ENCODE measurements at regions not wholly inside any gene's neighbourhood (a gene's known extent, or its start where the extent isn't known, plus 50 kb on each side); places are given as distances from the start of the nearest gene placed in this dataset.
"Not testable (repeated sequence)": the region's sequence is repeated elsewhere in the genome, so short reads cannot be mapped to it uniquely, and the experiment has no call there.

- DNase-seq, result not testable (repeated sequence)
Observed at GRCh38 chr3:59494969-59495368, 445.1 kb upstream of the CFAP20DC start.

- DNase-seq, result no peak
Observed at GRCh38 chr3:59486520-59486919, 436.7 kb upstream of the CFAP20DC start.

DNA sequence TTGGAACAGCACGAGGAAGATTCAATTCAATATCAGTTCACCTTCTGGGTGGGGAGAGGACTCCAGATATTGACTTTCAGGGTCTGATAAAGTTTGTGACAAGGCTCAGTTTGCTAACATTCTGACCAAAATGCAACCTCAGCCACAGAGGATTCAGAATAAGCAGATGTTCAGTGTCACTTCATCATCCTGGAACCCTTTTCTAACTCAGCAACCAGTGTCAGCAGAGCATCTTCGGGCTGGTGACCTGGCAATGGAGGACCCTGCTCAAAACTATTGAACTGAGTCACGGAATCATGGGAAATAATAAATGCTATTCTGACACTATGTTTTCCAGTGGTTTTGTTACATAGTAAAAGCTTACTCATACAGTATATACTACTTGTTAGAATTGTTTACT lies 433.4 kb upstream of the CFAP20DC start:
- DNase-seq, result no peak

GRCh38 chr3:59482684-59483083 lies 432.9 kb upstream of the CFAP20DC start:
- DNase-seq, result peak; percentile 12

GRCh38 chr3:59481776-59482400 lies 432.1 kb upstream of the CFAP20DC start:
- DNase-seq, result no peak

GRCh38 chr3:59480486-59480995 lies 430.7 kb upstream of the CFAP20DC start:
- peak; percentile 74 for DNase-seq

GRCh38 chr3:59473636-59474035 lies 423.8 kb upstream of the CFAP20DC start:
- no peak for DNase-seq

GRCh38 chr3:59472541-59472940 lies 422.7 kb upstream of the CFAP20DC start:
- DNase-seq, result no peak

- peak; percentile 25 for DNase-seq
Observed at GRCh38 chr3:59469948-59470723, 420.3 kb upstream of the CFAP20DC start.

GRCh38 chr3:59467476-59467875 lies 417.7 kb upstream of the CFAP20DC start:
- DNase-seq, result no peak

DNA sequence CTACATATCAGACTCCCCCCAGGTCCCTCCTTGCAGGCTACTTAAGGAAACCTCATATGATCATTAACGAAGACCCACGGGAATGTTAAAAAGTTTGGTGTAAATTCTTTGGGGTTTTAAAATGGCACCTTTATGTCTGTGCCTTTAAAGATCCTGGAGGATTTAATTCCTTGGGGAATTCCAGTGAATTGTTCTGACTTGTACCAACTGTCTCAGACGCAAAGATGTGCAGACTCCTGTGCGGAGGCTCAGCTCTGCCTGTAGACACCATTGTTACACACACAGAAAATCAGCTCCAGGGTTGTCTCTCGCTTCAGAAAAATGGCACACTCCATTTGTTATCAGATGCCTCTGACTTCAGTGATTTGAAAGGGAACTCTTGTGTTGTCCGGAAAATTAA lies 414.4 kb upstream of the CFAP20DC start:
- no peak for DNase-seq

GRCh38 chr3:59463253-59463652 lies 413.4 kb upstream of the CFAP20DC start:
- no peak for DNase-seq

- no peak for DNase-seq
Observed at GRCh38 chr3:59460068-59460467, 410.2 kb upstream of the CFAP20DC start.

- no peak for DNase-seq
Observed at GRCh38 chr3:59456852-59457485, 407.1 kb upstream of the CFAP20DC start.

DNA sequence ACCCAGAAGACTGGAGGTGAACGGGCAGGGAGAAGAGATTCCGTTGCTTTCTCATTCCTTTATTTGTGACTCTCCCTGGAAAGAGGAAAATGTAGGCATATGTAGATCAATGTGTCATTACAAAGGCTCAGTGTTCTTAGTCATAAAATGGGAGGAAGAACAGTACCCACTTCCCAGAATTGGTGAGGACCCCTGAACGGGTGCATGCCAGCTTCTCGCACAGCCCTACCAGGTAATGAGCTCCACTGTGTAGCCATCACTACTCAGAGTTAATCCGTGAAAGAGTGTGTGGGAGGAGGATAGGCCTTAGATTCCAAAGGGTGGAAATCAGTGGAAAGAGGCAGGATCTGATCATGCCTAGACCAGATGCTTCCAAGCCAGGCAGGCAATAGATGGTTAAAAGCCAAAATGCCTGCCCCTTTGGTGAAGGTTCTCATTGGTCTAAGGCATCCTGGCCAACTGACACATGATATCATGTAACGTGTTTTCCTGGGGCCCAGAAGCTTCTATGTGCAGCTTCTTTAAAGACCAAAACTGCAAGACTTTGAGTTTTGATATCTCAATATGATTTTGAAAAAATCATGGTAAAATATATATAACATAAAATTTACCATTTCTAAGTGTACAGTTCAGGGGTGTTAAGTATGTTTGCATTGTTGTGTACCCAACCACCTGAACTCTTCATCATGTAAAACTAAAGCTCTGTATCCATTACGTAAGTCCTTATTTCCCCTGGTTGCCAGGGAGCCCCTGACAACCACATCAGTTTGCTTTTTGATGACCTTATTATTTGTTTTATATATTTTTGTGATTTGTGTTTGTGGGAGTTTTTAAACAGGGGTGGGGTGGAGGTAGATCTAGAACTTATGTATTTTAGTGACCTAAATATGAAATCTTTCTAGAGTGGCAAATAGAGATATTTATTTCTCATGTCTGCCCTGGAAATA lies 402.2 kb upstream of the CFAP20DC start:
- no peak for DNase-seq

- DNase-seq, result no peak
Observed at GRCh38 chr3:59450946-59451763, 401.3 kb upstream of the CFAP20DC start.

DNA sequence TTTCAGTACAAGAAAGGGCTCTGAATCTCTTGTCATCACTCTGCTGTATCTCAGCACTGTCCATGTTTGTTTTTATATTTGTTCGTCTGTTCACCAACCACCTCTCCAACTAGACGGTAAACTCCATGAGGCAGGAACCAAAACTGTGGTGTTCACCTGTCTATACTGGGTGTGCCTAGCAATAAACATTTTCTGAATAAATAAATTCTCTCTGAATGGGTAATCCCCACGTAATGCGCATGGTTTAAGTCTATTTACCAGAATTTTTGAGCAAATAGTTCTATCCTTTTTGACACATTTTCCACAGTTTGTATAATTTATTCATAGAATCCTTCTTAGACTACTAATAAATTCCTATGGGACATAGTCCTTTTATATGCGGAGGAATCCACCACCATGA lies 400.6 kb upstream of the CFAP20DC start:
- DNase-seq, result no peak

GRCh38 chr3:59446775-59447465 lies 397.1 kb upstream of the CFAP20DC start:
- DNase-seq, result no peak

- DNase-seq, result no peak
Observed at GRCh38 chr3:59444676-59445075, 394.9 kb upstream of the CFAP20DC start.

- DNase-seq, result no peak
Observed at GRCh38 chr3:59444294-59444671, 394.5 kb upstream of the CFAP20DC start.

- no peak for DNase-seq
Observed at GRCh38 chr3:59443618-59444293, 393.9 kb upstream of the CFAP20DC start.

Data from HCEC 1CT (cell line).